B cell (primary cell): ENCODE measurements at regions not wholly inside any gene's neighbourhood (a gene's known extent, or its start where the extent isn't known, plus 50 kb on each side); places are given as distances from the start of the nearest gene placed in this dataset.

Experiments
- EZH2 ChIP-seq: IDR thresholded peaks from 2 replicates; pipeline ENCODE4 v1.6.1; 2012; ENCODE audit warnings: borderline replicate concordance, low read depth, mild to moderate bottlenecking, moderate library complexity, low read length; ENCODE audit not compliant: insufficient read depth, poor library complexity, severe bottlenecking
- TF ChIP-seq, protein P1 (sequence below): fragments of 200-600 bp; IDR thresholded peaks from one replicate; pipeline ENCODE4 v1.8.0; 2022; ENCODE audit warnings: antibody characterized with exemption, mild to moderate bottlenecking

DNA sequence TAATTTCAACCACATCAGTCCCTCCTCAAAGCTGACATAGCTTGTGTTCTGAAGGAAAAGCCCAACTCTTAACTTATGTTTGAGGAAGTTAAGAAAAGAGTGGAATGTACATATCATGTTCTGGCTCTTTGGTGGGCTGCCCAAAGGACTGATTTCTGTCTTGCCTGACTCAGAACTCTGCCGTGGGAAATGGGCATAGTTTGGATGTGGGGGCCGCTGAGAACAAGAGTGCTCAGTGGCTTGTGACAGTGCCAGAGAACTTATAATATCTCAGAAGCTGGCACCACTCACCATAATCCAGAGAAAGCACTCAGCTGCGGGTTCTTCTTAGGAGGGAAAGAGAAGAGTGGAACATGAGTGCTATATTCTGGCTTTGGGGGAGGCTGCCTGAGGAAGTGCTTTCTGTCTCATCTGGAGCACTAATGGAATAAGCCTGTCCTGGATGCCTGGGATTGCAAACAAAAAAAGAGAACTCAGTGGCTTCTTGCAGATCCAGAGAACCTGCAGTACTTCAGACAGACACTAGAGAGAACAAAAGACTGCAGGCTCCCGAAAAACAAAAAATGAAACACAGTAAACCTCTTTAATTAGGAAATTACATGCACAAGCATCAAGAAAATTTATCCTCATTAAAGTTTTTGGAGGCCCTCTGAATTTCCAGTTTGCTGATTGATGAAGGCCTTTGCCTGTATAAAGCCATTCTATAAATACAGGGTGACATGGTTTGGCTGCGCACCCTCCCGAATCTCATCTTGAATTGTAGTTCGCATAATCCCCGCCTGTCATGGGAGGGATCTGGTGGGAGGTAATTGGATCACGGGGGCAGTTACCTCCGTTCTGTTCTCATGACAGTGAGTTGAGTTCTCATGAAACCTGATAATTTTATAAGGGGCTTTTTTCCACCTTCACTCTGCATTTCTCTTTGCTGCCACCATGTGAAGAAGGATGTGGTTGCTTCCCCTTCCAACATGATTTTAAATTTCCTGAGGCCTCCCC, 207.0 kb downstream of the DMAC1 start:
- TF ChIP-seq, protein P1, sequence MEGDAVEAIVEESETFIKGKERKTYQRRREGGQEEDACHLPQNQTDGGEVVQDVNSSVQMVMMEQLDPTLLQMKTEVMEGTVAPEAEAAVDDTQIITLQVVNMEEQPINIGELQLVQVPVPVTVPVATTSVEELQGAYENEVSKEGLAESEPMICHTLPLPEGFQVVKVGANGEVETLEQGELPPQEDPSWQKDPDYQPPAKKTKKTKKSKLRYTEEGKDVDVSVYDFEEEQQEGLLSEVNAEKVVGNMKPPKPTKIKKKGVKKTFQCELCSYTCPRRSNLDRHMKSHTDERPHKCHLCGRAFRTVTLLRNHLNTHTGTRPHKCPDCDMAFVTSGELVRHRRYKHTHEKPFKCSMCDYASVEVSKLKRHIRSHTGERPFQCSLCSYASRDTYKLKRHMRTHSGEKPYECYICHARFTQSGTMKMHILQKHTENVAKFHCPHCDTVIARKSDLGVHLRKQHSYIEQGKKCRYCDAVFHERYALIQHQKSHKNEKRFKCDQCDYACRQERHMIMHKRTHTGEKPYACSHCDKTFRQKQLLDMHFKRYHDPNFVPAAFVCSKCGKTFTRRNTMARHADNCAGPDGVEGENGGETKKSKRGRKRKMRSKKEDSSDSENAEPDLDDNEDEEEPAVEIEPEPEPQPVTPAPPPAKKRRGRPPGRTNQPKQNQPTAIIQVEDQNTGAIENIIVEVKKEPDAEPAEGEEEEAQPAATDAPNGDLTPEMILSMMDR = no peak
- TF ChIP-seq EZH2 = no peak
